NOMO-1 treated with DMSO at 0.1 percent for 48 hours (cell line): ENCODE measurements at regions not wholly inside any gene's neighbourhood (a gene's known extent, or its start where the extent isn't known, plus 50 kb on each side); places are given as distances from the start of the nearest gene placed in this dataset.
A peak's percentile ranks its signal among the peaks of the same experiment; 100 is the strongest.

Source experiments
- DNase-seq: peaks from one replicate; lab custom pipeline; 2025; ENCODE audit not compliant: unreplicated experiment; lab: John Stamatoyannopoulos, UW

- no peak for DNase-seq
Measured at GRCh38 chr2:219991116-219991515, 363.7 kb downstream of the SLC4A3 start.

- no peak for DNase-seq
Measured at GRCh38 chr2:219995399-219995798, 368.0 kb downstream of the SLC4A3 start.

DNA sequence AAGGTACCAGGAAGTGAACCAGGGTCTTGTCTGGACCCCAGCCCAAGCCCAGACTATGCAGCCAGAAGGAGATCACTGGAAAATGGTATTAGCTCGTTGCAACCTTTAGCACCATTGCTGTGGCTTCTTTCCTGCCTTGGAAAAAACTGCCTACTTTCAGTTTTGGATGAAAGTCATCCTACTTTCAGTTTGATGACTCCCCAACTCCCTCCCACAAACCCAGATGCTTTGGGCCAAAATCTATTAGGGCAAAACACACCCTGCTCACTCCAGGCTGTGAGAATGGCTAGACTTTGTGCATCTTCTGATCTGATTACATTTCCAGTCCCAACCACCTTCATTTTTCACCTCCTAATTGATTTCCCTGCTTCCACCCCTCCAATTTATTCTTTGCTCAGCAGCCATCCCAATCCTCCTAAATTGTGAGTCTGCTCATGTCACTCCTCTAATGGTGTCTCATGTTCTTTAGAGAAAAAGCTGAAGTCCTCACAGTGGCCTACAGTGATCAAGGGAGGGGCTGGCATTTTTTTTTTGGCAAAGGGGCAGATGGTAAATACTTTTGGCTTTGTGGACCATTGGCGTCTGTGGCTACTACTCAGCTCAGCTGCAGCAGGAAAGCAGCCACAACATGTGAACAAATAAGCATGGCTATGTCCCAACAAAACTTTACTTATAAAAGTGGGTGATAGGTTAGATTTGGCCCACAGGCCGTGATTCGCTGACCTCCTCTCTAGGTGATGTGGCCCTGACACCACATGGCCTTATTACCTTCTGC, 368.7 kb downstream of the SLC4A3 start:
- no peak for DNase-seq

GRCh38 chr2:219997341-219997851, 370.0 kb downstream of the SLC4A3 start:
- no peak for DNase-seq

- DNase-seq, result no peak
Measured at GRCh38 chr2:219998107-219998506, 370.7 kb downstream of the SLC4A3 start.

DNA sequence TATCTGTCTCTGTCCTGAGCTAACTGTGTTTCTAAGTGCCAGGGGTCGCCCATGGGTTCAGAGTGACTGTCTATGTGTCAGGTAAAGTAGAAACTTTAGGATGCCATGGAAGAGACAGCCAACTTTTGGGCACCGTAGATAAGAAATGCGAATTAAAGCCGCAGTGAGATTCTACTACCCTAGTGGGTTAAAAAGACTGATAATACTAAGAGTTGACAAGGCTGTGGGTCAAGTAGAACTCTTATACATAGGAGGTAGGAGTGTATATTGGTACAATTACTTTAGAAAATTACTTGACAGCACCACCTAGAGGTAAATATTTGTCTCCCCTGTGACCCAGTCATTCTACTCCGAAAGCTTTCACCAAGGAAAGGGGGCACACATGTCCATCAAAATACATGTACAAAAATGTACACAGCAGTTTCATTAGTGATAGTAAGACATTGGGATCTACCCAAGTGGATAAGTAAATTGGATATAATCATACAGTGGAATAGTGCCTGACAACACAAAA, 371.3 kb downstream of the SLC4A3 start:
- DNase-seq, result no peak

- DNase-seq, result no peak
Measured at GRCh38 chr2:220000080-220000479, 372.6 kb downstream of the SLC4A3 start.

DNA sequence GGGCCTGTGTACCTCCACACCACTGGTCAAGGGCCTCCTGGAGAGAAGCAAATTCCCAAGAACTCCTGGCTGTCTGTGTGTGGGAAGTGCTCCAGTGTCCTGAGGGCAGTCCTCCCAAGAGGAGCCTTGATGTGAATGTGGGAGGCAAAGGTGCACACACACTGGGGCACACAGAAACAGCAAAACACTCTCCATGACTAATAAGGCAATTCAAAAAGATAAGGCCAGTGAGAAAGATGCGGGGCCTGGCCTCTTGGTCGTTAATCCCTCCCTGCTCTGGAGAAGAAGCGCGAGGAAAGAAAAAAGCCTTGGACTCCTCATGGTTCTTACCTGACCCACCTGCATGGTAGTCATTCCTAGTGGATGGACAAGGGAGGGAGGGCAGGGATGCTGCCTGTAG, 373.2 kb downstream of the SLC4A3 start:
- DNase-seq, result no peak

DNA sequence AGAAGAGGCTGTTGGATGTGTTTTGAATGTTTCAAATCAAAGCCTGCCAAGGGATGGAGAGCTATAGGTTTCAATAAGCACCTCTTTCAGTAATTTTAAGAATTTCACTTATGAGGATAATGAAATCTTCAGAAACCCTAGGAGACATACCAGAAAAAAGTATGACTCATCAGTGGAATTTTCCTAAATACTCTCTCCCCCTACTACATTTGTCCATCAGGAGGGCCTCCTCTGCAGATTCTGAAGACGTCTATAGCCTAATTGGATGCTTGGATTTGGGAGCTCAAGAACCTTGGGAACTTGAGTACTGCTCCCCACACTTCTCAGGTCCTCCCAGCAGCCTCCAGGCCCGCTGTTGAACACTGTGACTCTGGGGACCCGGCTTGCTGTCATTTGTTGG, 374.3 kb downstream of the SLC4A3 start:
- no peak for DNase-seq

DNA sequence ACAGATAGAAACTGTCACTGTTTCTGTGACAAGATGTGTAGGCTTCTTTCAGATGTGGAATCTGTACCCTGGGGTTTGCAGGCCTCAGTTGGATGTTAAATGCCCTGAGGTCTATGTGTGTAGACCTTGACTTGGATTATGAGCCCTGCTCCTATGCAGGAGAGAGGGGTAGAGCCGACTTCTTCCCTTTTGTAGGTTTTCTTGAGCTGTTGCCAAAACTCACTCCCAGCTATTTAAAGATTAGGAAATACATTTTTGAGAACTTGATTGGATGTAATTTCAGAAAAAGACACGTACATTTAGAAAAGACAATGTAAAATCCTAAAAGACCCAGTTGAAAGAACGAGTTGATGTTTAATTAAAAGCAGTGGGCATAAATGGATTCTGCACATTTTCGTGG, 374.8 kb downstream of the SLC4A3 start:
- no peak for DNase-seq

GRCh38 chr2:220002699-220003098, 375.3 kb downstream of the SLC4A3 start:
- peak; percentile 3 for DNase-seq

DNA sequence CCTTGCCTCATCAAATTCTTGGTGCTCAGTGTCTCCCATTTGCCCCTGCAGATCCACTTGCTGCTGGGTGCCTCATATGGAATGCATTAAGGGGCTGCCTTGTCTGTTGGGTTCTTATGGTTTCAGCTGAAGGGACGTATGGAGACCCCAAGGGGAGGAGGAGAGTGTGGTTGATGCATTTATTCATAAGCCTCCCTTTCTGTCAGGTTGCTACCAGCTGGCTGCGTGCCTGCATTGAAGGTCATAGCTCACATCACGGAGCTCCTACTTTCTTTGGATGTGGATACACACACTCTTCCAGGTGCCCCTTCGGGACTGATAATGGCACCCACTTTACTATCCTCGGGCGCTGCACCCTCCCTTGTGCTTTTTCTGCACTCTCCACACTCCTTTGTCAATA, 377.9 kb downstream of the SLC4A3 start:
- no peak for DNase-seq

GRCh38 chr2:220006152-220006621, 378.8 kb downstream of the SLC4A3 start:
- peak; percentile 97 for DNase-seq

- no peak for DNase-seq
Measured at GRCh38 chr2:220011859-220012258, 384.4 kb downstream of the SLC4A3 start.

GRCh38 chr2:220014961-220015360, 387.5 kb downstream of the SLC4A3 start:
- no peak for DNase-seq

GRCh38 chr2:220015576-220015975, 388.1 kb downstream of the SLC4A3 start:
- no peak for DNase-seq

DNA sequence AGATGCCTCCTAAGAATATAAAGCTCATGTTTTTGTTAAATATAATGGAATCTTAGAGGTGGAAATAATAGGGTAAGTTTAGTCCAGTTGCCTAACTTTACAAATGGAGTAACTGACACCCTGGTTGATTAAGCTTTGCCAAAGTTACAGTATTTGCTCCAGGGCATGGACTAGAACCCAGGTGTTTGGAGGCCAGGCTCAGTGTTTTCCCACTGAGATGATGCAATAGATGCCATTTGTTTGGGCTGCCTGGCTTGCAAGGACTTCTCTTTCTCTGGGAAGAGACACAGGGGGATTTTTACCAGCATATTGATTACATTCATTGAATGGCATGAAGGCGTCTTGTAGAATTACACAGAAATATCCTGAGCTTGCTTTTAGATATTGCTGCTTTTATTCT, 397.8 kb downstream of the SLC4A3 start:
- DNase-seq, result no peak

GRCh38 chr2:220029013-220029412, 401.6 kb downstream of the SLC4A3 start:
- no peak for DNase-seq

- no peak for DNase-seq
Measured at GRCh38 chr2:220033546-220033945, 406.1 kb downstream of the SLC4A3 start.

DNA sequence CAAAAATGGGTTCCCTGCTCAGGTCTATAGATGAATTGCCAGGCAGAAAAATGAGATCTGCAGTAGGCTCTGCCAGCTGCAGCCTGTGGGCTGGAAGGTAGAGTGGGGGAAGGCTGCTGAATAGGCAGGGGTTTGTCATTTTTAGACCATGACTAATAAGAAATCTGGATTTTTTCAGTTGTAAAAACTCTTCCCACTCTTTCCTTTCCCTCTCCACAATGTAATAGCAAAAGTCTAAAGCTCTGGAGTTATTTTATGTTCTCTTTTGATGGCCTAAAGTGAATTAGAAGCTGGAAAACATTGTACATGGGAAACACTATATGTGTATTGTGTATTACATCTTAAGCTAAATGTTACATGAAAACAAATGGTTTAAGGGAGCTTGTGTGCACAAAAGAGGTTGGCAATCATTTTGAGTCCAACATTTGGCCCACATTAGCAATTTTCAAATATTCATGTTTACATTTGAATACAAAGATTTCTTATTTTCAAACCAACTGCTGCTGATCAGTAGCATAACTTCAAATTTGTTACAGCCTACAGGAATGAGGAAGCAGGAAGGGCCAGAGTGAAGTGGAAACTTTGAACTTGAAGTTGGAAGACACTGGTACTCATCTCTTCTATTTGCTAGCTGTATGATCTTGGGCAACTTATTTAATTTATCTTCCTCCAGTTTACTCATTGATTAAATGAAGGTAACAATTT, 407.1 kb downstream of the SLC4A3 start:
- DNase-seq, result no peak

GRCh38 chr2:220036431-220036830, 409.0 kb downstream of the SLC4A3 start:
- DNase-seq, result no peak

- DNase-seq, result no peak
Measured at GRCh38 chr2:220040346-220040745, 412.9 kb downstream of the SLC4A3 start.
